ENCODE measurements at regions not wholly inside any gene's neighbourhood (a gene's known extent, or its start where the extent isn't known, plus 50 kb on each side); places are given as distances from the start of the nearest gene placed in this dataset.

DNA sequence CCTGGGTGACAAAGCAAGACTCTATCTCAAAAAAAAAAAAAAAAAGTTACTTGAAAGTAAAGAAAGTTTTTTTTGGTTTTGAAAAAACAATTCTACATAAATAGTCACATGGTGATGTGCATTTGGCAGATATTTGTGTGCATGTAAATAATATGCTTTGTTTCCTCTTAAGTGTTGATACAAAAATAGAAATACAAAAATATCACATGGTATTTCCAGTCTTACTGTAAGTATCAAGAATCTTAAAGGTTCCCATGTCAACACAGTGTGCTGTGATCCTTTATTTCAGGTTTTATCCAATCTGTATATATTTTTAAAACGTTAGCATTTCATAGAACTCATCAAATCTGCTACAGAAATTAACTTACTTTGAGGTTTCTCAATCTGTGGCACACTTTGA, 521.9 kb downstream of the TLE4 start:
- TF ChIP-seq EZH2 (IDR thresholded peaks at IDR 0.05; ENCODE audit: low read depth), result no peak
- TF ChIP-seq, protein P1, sequence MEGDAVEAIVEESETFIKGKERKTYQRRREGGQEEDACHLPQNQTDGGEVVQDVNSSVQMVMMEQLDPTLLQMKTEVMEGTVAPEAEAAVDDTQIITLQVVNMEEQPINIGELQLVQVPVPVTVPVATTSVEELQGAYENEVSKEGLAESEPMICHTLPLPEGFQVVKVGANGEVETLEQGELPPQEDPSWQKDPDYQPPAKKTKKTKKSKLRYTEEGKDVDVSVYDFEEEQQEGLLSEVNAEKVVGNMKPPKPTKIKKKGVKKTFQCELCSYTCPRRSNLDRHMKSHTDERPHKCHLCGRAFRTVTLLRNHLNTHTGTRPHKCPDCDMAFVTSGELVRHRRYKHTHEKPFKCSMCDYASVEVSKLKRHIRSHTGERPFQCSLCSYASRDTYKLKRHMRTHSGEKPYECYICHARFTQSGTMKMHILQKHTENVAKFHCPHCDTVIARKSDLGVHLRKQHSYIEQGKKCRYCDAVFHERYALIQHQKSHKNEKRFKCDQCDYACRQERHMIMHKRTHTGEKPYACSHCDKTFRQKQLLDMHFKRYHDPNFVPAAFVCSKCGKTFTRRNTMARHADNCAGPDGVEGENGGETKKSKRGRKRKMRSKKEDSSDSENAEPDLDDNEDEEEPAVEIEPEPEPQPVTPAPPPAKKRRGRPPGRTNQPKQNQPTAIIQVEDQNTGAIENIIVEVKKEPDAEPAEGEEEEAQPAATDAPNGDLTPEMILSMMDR (conservative IDR thresholded peaks at IDR 0.05), result no peak
